Gastroesophageal sphincter (tissue), 3 donors: ENCODE measurements at regions not wholly inside any gene's neighbourhood (a gene's known extent, or its start where the extent isn't known, plus 50 kb on each side); places are given as distances from the start of the nearest gene placed in this dataset.
"Not testable (repeated sequence)": the region's sequence is repeated elsewhere in the genome, so short reads cannot be mapped to it uniquely, and the experiment has no call there.

Experiments used
- CTCF ChIP-seq, 4 experiments: fragments of 200-600 bp in 2 of 4; fragments of 450-650 bp in 2 of 4; sonication (generic) in 1 of 4; IDR thresholded peaks; one replicate each; pipeline ENCODE4 v1.5.1; 2017 to 2019; ENCODE audit warnings: antibody characterized with exemption in 4 of 4, mild to moderate bottlenecking in 2 of 4, moderate library complexity in 2 of 4
- EP300 ChIP-seq: sonication (generic); formaldehyde crosslinking; IDR thresholded peaks from one replicate; pipeline ENCODE4 v1.6.1; 2017; ENCODE audit warnings: antibody characterized with exemption, mild to moderate bottlenecking
- POLR2A ChIP-seq, 2 donors: fragments of 450-650 bp; IDR thresholded peaks; one replicate each; pipeline ENCODE4 v1.6.1; 2017; ENCODE audit warnings: antibody characterized with exemption in 2 of 2, mild to moderate bottlenecking in 2 of 2, moderate library complexity in 1 of 2
- POLR2AphosphoS5 ChIP-seq: sonication (generic); formaldehyde crosslinking; IDR thresholded peaks from one replicate; pipeline ENCODE4 v1.6.1; 2017; ENCODE audit warnings: antibody characterized with exemption

- TF ChIP-seq CTCF (IDR thresholded peaks at IDR 0.05), result peak in 3 of 4 experiments; percentile 46 to 60 (median 56)
- TF ChIP-seq POLR2A (IDR thresholded peaks at IDR 0.05); EP300; POLR2AphosphoS5: not testable (repeated sequence)
Observed at GRCh38 chr4:3942569-3942971, 176.4 kb downstream of the ADRA2C start.
